NCI-H128 (cell line): ENCODE measurements at regions not wholly inside any gene's neighbourhood (a gene's known extent, or its start where the extent isn't known, plus 50 kb on each side); places are given as distances from the start of the nearest gene placed in this dataset.
"Not testable (repeated sequence)": the region's sequence is repeated elsewhere in the genome, so short reads cannot be mapped to it uniquely, and the experiment has no call there.

Experiments used
- DNase-seq: peaks from one replicate; lab custom pipeline; 2025; ENCODE audit not compliant: unreplicated experiment; lab: John Stamatoyannopoulos, UW

DNA sequence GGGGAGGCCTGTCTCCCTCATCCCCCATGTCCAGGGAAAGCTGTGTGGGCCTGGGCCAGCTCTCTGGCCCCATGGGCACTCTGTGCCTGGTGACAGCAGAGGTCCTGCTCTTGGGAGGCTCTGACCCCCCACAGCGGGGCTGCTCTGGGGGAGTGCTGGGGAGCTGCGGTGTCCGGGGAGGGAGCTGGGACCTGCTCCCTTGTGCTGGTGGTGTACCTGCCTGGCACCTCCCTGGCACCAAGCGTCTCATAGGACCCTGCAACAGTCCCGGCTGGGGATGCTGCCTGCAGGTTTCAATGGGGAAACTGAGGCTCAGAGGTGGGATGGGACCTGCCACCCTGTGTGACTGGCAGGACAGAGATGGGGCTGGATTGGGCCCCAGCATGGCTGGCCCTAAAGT, 111.3 kb downstream of the KIF26A start:
- no peak for DNase-seq

DNA sequence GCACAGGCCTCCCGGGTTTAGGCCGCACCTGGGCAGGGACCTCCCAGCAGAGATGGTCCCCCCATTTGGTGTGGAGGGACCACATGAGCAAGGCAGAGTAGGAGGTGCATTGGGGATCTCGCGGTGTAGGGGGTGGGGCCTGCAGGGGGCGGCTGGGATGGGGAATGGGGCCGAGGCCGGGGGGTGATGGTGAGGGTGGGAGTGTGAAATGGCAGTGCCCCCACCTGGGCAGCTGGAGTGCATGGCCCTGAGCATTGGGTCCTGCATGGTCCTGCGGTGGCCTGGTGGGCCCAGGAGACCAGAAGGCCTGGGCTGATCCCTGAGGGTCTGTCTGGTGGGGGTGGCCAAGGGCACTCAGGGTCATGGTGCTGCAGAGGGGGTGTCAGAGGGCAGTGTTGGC, 111.8 kb downstream of the KIF26A start:
- no peak for DNase-seq

DNA sequence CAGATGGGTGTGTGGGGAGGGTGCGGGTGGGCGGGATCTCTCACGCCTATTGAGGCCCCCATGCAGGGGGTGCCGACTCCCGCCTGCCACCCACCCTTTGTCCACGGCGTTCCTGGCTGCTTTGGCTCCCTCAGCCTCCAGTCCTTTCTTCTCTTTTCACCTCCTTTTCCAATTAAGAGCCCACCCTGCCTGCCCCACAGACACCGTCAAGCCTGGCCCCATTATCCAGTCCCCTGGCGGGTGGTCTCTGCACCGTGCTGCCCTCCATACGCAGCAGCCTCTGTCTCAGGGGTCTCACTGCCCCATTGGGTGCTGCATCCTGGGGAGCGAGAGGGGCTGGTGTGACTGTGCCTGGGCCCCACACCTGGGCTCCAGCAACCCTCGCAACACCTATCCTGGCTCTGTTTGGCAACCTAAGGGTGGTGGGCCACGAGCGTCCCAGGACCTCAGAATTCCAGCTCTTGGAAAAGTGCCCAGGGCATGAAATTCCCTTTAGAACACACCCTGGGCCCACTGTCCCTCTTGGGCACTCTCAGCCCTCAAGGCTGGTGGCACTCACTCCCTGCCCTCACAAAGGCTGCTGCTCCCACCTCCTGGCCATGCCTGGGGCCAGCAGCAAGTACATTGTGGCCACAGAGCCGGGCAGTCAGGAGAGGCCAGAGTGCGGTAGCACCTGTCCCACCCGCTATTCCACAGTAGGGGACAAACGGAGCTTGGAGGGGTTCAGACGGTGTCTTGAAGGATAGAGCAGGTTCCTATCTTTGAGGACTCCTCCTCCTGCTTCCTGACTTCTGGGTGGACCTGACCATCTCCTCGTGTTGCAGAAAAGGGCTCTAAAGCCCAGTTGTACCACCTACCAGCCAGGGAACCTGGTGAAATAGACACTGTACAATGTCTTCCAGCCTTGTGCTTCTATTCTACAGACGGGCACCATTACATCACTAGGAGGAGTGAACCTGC, 114.1 kb downstream of the KIF26A start:
- DNase-seq, result no peak

DNA sequence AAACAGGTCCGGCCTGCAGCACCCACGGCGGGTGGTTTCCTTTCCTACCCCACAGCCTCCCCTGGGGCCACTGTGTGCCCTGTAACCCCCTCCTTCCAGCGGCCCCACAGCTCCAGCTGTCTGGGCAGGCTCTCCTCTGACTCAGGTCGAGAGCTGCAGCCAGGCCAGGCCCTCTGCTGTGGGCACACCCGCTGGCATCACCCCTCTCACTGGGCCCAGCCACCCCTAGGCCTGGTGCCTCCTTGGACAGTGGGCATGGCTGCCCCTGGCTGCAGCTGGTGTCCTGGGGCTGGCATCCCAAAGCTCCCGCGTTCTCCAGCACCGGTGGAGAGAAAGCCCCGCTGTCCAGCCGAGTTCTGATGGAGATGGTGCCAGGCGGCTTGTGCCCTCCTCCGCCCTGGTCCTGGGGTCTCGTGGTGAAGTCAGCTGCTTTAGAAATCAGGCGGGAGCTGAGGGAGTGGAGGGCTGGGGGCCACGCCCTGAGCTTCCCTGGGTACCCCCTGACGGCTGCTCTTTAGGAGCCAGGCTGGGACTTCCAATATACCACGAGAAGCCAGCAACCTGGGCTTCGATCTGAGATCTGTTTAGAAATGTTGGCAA, 114.9 kb downstream of the KIF26A start:
- no peak for DNase-seq

DNA sequence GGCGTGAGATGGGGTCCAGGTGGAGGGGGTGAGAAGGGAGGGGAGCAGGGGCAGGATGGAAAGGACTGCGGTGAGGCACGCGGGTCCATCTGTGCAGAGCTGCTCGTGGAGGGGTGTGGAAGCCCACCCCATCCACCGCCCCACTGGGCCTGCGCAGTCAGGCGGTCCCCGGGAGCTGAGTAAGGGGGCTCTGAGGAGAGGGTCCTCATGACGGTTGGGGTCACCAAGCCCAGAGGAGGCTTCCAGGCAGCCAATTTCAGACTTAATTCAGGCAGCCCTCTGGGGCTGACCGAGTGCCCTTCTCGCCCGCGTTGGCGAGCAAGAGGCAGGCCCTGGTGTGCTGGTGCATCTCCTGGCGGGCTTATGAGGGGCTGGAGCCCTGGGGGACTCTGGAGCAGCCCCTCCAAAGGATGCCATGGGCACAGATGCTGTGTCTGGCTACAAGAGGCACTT, 115.5 kb downstream of the KIF26A start:
- DNase-seq, result no peak

DNA sequence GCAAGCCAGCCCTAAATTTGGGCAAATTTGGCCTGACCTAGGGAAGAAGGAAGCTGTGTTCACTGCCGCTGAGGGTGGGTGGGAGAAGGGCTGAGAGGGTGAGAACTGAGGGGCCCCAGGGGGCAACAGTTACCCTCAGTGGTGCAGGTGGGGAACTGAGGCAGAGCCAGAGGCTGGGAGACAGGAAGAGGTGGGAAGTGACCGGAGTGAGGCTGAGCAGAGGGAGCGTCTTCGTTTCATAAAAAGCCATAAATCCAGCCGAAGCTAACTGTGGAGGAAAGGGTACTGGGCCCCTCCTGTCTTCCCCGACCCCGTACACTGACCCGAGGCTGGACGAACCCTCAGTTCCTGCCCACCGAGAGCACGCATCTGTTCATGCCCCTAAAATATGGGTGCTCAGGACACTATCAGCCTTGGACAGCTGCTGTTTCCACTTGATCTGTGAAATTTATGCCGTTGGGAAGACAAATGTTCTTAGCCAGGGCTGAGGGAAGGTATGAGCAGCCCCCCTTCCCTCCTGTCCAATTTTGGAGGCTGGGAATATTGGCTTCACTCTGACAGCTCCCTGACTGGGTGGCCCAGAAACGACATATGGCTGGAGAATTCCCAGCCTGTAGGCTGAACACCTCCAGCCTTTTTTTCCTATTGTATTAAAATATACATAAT, 116.5 kb downstream of the KIF26A start:
- DNase-seq, result no peak

DNA sequence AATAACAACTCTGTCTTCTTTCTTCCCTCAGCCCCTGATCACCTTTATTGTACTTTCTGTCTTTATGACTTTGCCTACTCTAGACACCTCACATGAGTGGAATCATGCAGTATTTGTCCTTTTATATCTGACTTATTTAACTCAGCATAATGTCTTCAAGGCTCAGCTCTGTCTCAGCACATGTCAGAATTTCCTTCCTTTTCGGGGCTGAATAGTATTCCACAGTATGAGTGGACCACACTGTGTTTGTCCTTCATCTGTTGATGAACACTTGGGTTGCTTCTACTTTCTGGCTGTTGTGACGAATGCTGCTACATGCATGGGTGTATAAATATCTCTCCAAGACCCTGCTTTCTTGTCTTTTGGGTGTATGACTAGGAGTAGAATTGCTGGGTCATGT, 117.6 kb downstream of the KIF26A start:
- DNase-seq, result no peak

DNA sequence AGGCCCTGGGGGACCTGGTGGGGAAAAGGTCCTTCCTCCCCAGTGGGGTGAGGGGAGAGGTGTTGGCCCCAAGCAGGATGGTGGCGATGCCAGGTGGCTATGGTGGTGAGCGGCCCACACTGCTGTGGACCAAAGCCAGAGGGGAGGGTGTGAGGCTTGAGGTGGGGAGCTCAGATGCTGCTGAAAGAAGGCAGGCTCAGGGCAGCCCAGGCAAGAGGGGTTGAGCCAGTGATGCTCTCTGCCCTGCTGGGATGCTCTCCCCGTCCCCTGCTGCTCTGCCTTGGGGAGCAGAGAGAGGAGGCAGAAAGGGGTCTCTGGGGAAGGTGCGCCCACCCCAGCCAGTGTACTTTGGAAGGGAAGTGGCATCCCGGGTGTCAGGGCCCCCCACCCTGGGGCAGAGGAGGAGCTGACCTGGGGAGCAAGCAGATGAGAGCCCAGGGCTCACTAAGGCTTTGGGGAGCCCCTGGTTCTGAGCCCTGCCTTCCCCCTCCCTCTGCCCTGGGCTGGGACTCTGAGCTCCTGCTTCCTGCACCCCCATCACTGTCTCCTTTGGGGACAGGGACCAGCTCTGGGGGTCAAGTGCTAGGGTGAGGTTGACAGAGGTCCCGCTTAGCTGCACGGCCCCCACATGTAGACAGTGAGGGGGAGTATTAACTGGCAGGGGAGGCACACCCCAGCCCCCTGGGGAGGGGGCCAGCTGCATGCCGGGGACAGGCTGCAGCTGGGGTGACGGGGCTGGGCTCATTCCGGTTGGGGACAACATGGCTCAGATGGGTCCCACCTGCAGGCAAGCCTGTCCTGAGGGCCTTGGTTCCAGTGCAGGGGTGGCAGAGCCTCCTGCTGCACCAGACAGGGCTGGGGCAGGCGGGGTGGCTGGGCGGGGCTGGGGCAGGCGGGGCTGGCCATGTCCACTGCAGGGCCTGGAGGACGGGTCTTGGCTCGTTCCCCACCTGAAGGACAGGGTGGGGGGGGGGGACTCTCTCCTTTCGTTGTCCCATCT, 124.4 kb downstream of the KIF26A start:
- no peak for DNase-seq

DNA sequence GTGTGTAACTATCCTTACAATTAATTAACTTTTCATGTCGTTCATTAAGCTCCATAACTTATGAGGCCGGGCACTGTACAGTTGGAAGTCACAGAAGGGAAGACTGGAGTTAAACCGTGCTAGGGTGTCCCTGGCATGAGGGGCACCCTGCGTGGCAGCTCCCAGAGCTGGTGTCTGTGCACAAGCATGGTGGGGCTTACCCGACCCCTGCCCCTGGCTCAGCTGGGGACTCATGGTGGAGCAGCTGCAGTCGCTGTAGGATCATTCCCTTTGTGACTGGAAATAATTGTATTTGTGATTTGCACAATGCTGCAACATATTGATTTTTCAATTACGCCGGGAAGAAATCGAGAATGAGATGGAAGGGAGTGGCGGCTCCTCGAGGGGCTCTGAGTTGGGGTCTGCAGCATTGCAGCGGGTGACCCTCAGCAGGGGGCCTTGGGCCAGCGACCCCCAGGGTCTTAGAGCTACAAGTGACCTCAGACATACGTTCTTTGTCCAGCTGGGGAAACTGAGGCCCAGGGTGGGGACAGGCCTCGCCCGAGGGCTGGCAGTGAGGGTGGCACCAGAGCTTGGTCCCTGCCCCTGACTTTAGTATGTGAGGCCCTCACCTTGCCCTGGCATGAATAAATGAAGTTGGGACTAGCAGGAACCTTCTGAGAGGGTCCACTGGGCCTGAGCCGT, 125.4 kb downstream of the KIF26A start:
- DNase-seq, result no peak

DNA sequence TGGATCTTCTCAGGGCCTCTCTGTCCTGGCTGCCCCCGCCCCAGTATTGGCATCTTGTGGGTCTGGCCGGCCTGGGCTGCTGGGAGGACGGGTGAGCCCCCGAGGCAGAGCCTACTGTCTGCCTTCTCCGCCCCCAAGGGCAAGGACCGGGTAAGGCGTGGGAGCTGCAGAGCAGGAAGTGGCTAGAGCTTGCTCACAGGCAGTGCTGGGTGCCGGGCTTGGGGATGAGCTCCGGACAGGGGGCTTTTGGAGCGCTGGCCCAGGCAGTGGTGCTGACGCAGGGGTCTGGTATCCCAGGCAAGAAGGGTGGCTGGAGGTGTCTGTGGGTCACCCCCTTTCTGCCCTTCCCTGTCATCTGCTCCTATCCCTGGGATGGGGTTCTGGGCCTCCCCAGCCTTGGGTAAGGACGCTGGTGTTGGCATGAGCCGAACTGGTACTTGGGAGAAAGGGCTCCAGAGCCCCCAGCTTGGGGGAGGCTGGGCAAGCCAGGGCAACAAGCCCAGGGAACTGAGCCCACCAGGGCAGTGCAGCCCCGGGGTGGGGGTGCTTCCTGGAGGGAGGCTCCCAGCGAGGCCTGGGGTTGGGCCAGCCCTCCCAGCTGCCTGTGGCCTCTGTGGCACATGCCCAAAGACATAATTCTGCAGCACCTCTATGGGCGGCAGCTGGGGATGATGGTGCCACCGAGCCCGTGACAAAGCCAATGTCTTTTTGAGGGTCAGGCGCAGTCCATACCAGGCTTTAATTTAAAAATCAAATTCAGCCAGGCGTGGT, 126.3 kb downstream of the KIF26A start:
- no peak for DNase-seq

DNA sequence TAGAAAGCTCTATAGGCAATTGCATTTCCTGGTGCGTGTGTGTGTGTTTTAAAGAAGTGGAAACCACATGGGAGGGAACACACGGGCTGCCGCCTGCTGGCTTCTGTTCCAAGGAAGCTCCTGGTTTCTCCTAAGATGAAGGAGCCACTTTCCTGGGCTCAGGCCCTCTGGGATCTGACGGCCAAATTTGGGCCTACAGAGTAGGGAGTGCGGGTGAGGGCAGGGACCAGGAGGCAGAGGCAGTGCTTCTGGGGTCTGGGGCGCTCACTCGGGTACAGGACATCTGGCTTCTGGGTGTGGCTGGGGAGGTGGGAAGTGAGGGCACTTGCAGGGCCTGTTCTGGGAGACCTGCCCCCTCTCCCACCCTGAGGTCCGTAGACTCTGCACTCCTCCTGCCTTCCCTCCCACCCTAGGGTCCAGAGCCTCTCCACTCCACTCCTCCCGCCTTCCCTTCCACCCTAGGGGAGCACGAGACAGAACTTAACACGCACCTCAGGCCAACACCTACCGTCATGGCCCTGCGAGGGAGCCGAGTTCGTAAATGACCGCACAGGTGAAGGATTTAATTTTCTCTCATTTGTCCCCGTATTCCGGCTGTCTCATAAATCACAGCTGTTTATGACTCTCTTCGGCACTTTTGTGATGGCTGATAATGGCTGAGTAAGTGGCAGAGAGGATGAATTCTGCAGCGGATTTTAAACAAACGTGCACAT, 127.7 kb downstream of the KIF26A start:
- DNase-seq, result no peak

DNA sequence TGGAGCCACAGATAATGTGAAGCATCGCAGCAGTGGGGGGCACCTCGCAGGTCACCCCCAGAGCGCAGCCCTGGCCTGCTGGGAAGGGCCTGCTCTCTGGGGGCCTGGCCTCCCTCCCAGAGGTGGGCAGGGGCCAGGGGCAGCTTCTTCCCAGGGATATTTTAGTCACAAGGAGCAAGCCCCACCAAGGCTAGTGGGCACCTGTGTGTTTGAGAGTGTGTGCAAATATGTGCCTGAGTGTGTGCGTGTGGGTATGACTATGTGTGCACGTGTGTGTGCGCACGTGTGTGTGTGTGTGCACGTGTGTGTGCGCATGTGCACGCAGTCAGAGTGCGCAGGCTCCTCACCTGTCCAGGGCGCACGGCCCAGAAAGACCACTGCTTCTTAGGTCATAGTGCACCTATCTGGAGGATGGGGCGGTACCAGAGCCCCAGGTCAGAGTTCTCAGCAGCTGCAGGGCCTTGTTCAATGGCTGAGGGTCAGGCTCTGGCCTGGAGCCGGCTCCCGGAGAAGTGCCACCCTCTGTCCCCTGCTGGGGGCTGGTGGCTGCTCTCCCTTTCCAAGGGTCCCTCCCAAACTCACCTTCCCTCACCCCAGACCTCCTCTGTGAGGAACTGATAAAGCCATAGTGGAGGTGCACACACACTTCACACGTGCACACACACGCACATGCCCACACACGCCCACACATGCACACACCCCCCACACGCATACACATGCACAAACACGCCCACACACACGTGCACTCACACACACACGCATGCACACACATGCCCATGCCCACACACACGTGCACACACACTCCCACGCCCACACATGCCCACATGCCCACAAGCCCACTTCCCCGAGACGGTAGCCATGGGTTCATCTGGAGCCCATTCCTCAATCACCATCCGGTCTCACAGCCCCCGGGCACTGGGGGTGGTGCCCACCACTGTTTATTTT, 128.5 kb downstream of the KIF26A start:
- DNase-seq, result no peak

DNA sequence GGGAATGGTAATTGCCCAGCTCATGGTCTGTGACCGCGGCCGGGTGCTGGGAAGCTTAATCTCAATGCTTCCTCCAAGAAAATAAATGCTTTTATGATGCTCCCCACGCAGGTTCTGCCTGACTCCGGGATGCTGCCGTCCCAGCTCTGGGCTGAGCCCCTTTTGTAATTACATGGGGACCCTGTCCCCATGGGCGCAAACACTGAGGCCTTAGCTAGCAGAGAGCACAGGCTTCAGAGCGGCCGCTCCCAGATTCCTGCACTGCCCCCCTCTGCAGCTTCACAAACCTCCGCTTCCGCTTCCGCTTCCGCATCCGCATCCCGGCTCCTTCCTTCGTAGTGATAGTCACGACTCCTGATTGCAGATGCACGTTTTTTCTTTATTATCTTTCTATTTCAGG, 129.5 kb downstream of the KIF26A start:
- DNase-seq, result no peak

DNA sequence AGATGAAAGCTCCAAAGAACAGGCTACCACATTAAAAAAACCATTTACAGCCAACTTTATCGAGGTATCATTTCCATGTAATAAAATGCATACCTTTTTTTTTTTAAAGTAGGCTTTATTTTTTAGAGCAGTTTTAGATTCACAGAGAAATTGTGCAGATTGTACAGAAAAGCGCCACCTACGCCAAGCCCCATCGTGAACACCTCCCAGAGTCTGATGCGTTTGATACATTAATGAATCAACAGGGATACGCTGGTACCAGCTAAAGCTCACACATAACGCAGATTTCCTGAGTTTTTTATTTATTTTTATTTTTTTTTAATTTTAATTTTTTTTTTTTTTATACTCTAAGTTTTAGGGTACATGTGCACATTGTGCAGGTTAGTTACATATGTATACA, 129.9 kb downstream of the KIF26A start:
- no peak for DNase-seq

DNA sequence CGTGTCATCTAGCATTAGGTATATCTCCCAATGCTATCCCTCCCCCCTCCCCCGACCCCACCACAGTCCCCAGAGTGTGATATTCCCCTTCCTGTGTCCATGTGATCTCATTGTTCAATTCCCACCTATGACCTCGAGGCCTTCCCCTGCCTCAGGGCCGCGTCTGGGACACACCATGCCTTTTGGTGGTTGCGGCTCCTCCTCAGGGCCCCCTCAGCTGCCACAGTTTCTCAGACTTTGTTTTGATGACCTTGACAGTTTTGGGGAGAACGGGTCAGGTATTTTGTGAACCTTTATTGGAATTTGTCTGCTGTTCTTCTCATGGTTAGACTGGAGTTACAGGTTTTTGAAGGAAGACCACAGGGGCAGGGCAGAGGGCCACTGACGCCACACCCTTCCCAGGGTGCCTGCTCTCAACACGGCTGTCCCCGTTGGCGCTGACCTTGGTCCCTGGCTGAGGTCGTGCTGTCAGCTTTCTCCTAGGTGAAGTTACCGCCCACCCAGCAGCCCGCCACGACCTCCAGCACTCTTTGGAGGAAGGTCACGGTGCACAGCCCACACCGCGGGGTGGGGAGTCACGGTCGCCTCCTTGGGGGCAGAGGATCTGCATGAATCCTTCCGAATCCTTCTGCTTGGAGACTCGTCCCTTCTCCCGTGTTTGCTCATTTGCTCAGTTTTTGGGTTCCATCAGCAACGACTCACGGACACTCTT, 130.5 kb downstream of the KIF26A start:
- DNase-seq, result no peak

DNA sequence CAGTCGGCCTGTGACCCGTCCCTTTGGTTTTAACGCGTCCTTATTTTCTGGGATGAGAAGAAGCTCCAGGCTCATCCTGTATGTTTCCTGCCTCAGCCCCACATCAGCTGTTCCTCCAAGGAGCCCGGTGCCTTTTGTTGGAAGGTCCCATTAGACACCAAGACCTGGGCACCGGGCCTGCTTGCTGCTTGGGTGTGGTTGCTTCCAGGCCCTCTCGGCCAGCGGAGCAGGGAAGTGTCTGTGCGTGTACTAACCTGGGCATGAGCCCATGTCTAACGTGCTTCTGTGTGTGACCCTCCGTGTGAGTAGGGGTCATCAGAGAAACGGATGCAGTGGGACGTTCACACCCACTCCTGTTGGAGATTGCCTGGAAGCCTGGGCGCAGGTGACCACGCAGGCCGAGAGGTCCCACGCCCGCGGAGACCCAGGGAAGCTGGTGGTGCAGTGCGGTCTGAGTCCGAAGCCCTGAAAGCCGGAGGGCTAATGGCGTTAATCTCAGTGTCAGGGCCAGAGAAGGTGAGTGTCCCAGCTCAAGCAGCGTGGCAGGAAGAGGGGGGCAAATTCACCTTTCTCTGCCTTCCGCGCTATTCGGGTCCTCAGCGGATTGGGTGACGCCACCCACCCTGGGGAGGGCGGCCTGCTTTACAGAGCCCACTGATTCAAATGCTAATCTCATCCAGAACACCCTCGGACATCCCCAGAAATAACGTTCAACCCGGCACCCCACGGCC, 131.3 kb downstream of the KIF26A start:
- not testable (repeated sequence) for DNase-seq
